ENCODE measurements at regions not wholly inside any gene's neighbourhood (a gene's known extent, or its start where the extent isn't known, plus 50 kb on each side); places are given as distances from the start of the nearest gene placed in this dataset.

DNA sequence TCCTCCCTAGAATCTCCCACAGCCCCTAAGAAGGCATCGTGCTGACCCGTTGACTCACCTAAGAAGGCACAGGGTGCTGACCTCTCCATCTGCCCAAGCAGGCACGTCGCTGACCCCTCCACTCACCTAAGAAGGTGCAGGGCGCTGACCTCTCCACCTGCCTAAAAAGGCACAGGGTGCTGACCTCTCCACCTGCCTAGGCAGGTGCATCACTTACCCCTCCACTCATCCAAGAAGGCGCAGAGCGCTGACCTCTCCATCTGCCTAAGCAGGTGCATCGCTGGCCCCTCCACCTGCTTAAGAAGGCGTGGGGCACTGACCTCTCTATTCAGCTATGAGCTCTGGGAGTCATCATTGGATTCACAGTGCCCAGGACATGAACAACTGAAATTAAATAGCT lies 54.4 kb upstream of the FCN1 start:
- TF ChIP-seq CTCF (IDR thresholded peaks at IDR 0.05), result no peak
- TF ChIP-seq POLR2A (IDR thresholded peaks at IDR 0.05), result no peak
